ENCODE measurements at regions not wholly inside any gene's neighbourhood (a gene's known extent, or its start where the extent isn't known, plus 50 kb on each side); places are given as distances from the start of the nearest gene placed in this dataset.

DNA sequence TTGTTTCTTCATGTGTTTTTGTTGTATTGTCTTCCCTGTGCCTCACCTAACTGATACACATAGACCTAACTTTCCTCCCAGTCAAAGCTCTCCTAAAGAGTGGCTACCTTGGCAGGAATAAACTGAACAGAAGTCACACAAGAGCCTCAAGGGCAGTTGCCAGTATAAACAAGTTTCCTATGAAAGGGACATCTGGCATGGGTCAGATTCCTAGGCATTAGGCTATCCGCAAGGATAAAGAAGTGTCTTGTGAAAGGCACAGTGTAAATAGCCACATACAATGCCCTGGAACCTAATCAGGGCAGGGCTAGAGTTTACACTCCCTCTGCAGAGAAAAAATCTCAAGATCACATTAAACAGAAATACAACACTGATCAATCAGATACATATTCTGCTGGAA, 220.8 kb downstream of the SPANXN3 start:
- TF ChIP-seq, protein P1, sequence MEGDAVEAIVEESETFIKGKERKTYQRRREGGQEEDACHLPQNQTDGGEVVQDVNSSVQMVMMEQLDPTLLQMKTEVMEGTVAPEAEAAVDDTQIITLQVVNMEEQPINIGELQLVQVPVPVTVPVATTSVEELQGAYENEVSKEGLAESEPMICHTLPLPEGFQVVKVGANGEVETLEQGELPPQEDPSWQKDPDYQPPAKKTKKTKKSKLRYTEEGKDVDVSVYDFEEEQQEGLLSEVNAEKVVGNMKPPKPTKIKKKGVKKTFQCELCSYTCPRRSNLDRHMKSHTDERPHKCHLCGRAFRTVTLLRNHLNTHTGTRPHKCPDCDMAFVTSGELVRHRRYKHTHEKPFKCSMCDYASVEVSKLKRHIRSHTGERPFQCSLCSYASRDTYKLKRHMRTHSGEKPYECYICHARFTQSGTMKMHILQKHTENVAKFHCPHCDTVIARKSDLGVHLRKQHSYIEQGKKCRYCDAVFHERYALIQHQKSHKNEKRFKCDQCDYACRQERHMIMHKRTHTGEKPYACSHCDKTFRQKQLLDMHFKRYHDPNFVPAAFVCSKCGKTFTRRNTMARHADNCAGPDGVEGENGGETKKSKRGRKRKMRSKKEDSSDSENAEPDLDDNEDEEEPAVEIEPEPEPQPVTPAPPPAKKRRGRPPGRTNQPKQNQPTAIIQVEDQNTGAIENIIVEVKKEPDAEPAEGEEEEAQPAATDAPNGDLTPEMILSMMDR (IDR thresholded peaks at IDR 0.05; ENCODE audit: low read depth, low read length, poor library complexity, severe bottlenecking): no peak
- TF ChIP-seq EZH2phosphoT487 (IDR thresholded peaks at IDR 0.05; ENCODE audit: borderline replicate concordance, low read length): no peak

Measured in DOHH2 (cell line).